Vagina (tissue), 2 donors: ENCODE measurements at regions not wholly inside any gene's neighbourhood (a gene's known extent, or its start where the extent isn't known, plus 50 kb on each side); places are given as distances from the start of the nearest gene placed in this dataset.
"Not testable (repeated sequence)": the region's sequence is repeated elsewhere in the genome, so short reads cannot be mapped to it uniquely, and the experiment has no call there.

Experiments used
- DNase-seq, 2 donors: peaks; one replicate each; pipeline ENCODE4 v3.0.0-alpha.2; 2017; ENCODE audit errors: extremely low spot score in 2 of 2
- H3K27ac ChIP-seq: fragments of 200-600 bp; sonication (generic); one replicate; pipeline ENCODE4 v1.5.1; 2019
- H3K27me3 ChIP-seq: fragments of 200-600 bp; sonication (generic); one replicate; pipeline ENCODE4 v1.5.1; 2019
- H3K36me3 ChIP-seq, 2 donors: fragments of 200-600 bp; sonication (generic); one replicate each; pipeline ENCODE4 v1.5.1; 2017 to 2019
- H3K4me1 ChIP-seq: fragments of 200-600 bp; sonication (generic); one replicate; pipeline ENCODE4 v1.5.1; 2019
- H3K4me3 ChIP-seq, 2 donors: fragments of 200-600 bp; sonication (generic); 1 replicate in 1 of 2; 2 replicates in 1 of 2; pipeline ENCODE4 v1.5.1; 2016 to 2019
- H3K9me3 ChIP-seq: fragments of 200-600 bp; sonication (generic); one replicate; pipeline ENCODE4 v1.5.1; 2019
- CTCF ChIP-seq, 3 experiments: fragments of 450-650 bp in 2 of 3; fragments of 200-600 bp in 1 of 3; sonication (generic) in 1 of 3; IDR thresholded peaks; one replicate each; pipeline ENCODE4 v1.5.1; 2017 to 2019; ENCODE audit warnings: antibody characterized with exemption in 3 of 3, mild to moderate bottlenecking in 2 of 3, moderate library complexity in 2 of 3
- POLR2A ChIP-seq, 2 donors: fragments of 450-650 bp; IDR thresholded peaks; one replicate each; pipeline ENCODE4 v1.6.1; 2017; ENCODE audit warnings: antibody characterized with exemption in 2 of 2, mild to moderate bottlenecking in 2 of 2, moderate library complexity in 2 of 2
- POLR2AphosphoS5 ChIP-seq, 2 donors: sonication (generic); formaldehyde crosslinking; IDR thresholded peaks; one replicate each; pipeline ENCODE4 v1.9.0; 2017; ENCODE audit warnings: antibody characterized with exemption in 2 of 2, mild to moderate bottlenecking in 2 of 2, low read depth in 1 of 2; ENCODE audit not compliant: insufficient read depth in 1 of 2
- intact Hi-C: fragments of 100-400 bp; cut with DNase I; formaldehyde crosslinking; loops from one replicate; pipeline ENCODE4 v1.15.1; 2023

- no peaks in the 10 kb centered on the region for H3K36me3 ChIP-seq
- intact Hi-C loops: no loop called here
- TF ChIP-seq CTCF (IDR thresholded peaks at IDR 0.05) (no peak), POLR2AphosphoS5 (IDR thresholded peaks at IDR 0.05; ENCODE audit: insufficient read depth in 1 of 2, low read depth in 1 of 2) (no peak), POLR2A (IDR thresholded peaks at IDR 0.05) (no peak)
- no peaks in the 10 kb centered on the region for H3K9me3 ChIP-seq
- no peak overlapping the region for H3K27ac ChIP-seq
- no peaks in the 10 kb centered on the region for H3K27me3 ChIP-seq
- no peak for DNase-seq
- H3K4me3 ChIP-seq: no peak overlapping the region
- no peaks in the 10 kb centered on the region for H3K4me1 ChIP-seq
These were observed 406.2 kb upstream of the FTMT start for GRCh38 chr5:121445511-121445910.

- no peak overlapping the region for H3K4me3 ChIP-seq
- H3K27me3 ChIP-seq: no peaks in the 10 kb centered on the region
- H3K4me1 ChIP-seq: no peaks in the 10 kb centered on the region
- no peak overlapping the region for H3K27ac ChIP-seq
- no peak for DNase-seq
- H3K9me3 ChIP-seq: no peaks in the 10 kb centered on the region
- TF ChIP-seq POLR2A (IDR thresholded peaks at IDR 0.05) (no peak), POLR2AphosphoS5 (IDR thresholded peaks at IDR 0.05; ENCODE audit: insufficient read depth in 1 of 2, low read depth in 1 of 2) (no peak), CTCF (IDR thresholded peaks at IDR 0.05) (no peak)
- no peaks in the 10 kb centered on the region for H3K36me3 ChIP-seq
- intact Hi-C loops: no loop called here
These were observed 389.2 kb upstream of the FTMT start for GRCh38 chr5:121462441-121462840.

- H3K9me3 ChIP-seq, intact Hi-C loops, H3K4me1 ChIP-seq, H3K27ac ChIP-seq, H3K27me3 ChIP-seq, DNase-seq, H3K36me3 ChIP-seq, H3K4me3 ChIP-seq: not testable (repeated sequence)
These were observed 380.5 kb upstream of the FTMT start for GRCh38 chr5:121471222-121471621.

GRCh38 chr5:121478636-121479035 is 373.0 kb upstream of the FTMT start:
- H3K4me3 ChIP-seq: no peak overlapping the region
- no peak overlapping the region for H3K27ac ChIP-seq
- no peaks in the 10 kb centered on the region for H3K9me3 ChIP-seq
- H3K27me3 ChIP-seq: no peaks in the 10 kb centered on the region
- DNase-seq: no peak
- TF ChIP-seq POLR2AphosphoS5 (IDR thresholded peaks at IDR 0.05; ENCODE audit: insufficient read depth in 1 of 2, low read depth in 1 of 2): no peak
- TF ChIP-seq CTCF (IDR thresholded peaks at IDR 0.05): no peak
- no peak for TF ChIP-seq POLR2A (IDR thresholded peaks at IDR 0.05)
- no peaks in the 10 kb centered on the region for H3K36me3 ChIP-seq
- intact Hi-C loops: no loop called here
- no peaks in the 10 kb centered on the region for H3K4me1 ChIP-seq

GRCh38 chr5:121479337-121479736 is 372.3 kb upstream of the FTMT start:
- Histone ChIP-seq H3K27me3 (no peaks in the 10 kb centered on the region), H3K4me1 (no peaks in the 10 kb centered on the region), H3K4me3 (no peak overlapping the region), H3K27ac (no peak overlapping the region), H3K9me3 (no peaks in the 10 kb centered on the region), H3K36me3 (no peaks in the 10 kb centered on the region)
- intact Hi-C loops: no loop called here
- TF ChIP-seq POLR2AphosphoS5 (IDR thresholded peaks at IDR 0.05; ENCODE audit: insufficient read depth in 1 of 2, low read depth in 1 of 2) (no peak), CTCF (IDR thresholded peaks at IDR 0.05) (no peak), POLR2A (IDR thresholded peaks at IDR 0.05) (no peak)
- DNase-seq: no peak

GRCh38 chr5:121485281-121485680 is 366.4 kb upstream of the FTMT start:
- no peaks in the 10 kb centered on the region for H3K36me3 ChIP-seq
- intact Hi-C loops: no loop called here
- H3K9me3 ChIP-seq: no peaks in the 10 kb centered on the region
- TF ChIP-seq POLR2AphosphoS5 (IDR thresholded peaks at IDR 0.05; ENCODE audit: insufficient read depth in 1 of 2, low read depth in 1 of 2): no peak
- TF ChIP-seq POLR2A (IDR thresholded peaks at IDR 0.05): no peak
- TF ChIP-seq CTCF (IDR thresholded peaks at IDR 0.05): no peak
- no peaks in the 10 kb centered on the region for H3K27me3 ChIP-seq
- no peak overlapping the region for H3K4me3 ChIP-seq
- no peak overlapping the region for H3K27ac ChIP-seq
- H3K4me1 ChIP-seq: no peaks in the 10 kb centered on the region
- no peak for DNase-seq

GRCh38 chr5:121485999-121486398 is 365.7 kb upstream of the FTMT start:
- intact Hi-C loops, H3K9me3 ChIP-seq, H3K27ac ChIP-seq, DNase-seq, H3K36me3 ChIP-seq, H3K27me3 ChIP-seq, H3K4me3 ChIP-seq, H3K4me1 ChIP-seq: not testable (repeated sequence)
